Neural cell (in vitro differentiated cells): ENCODE measurements at regions not wholly inside any gene's neighbourhood (a gene's known extent, or its start where the extent isn't known, plus 50 kb on each side); places are given as distances from the start of the nearest gene placed in this dataset.

Experiments used
- CTCF ChIP-seq: fragments of 450-650 bp; IDR thresholded peaks from 2 replicates; pipeline ENCODE4 v1.5.1; 2014; ENCODE audit warnings: antibody characterized with exemption, mild to moderate bottlenecking, moderate library complexity; ENCODE audit not compliant: poor library complexity, severe bottlenecking
- EP300 ChIP-seq: fragments of 450-650 bp; conservative IDR thresholded peaks from 2 replicates; pipeline ENCODE4 v1.6.1; 2014; ENCODE audit warnings: antibody characterized with exemption, mild to moderate bottlenecking, moderate library complexity; ENCODE audit not compliant: poor library complexity, severe bottlenecking
- MXI1 ChIP-seq: fragments of 450-650 bp; conservative IDR thresholded peaks from 2 replicates; pipeline ENCODE4 v1.6.1; 2014; ENCODE audit warnings: antibody characterized with exemption, mild to moderate bottlenecking; ENCODE audit not compliant: poor library complexity, severe bottlenecking
- POLR2AphosphoS5 ChIP-seq: IDR thresholded peaks from 2 replicates; pipeline ENCODE4 v1.6.1; 2012
- RAD21 ChIP-seq: fragments of 450-650 bp; conservative IDR thresholded peaks from 2 replicates; pipeline ENCODE4 v1.6.1; 2014; ENCODE audit warnings: antibody characterized with exemption, mild to moderate bottlenecking, moderate library complexity
- REST ChIP-seq: IDR thresholded peaks from 2 replicates; pipeline ENCODE4 v1.6.1; 2012; ENCODE audit warnings: borderline replicate concordance
- SMC3 ChIP-seq: fragments of 450-650 bp; conservative IDR thresholded peaks from 2 replicates; pipeline ENCODE4 v1.6.1; 2014; ENCODE audit warnings: antibody characterized with exemption, mild to moderate bottlenecking, moderate library complexity; ENCODE audit not compliant: poor library complexity
- TAF1 ChIP-seq: IDR thresholded peaks from 2 replicates; pipeline ENCODE4 v1.6.1; 2012; ENCODE audit warnings: low read depth

DNA sequence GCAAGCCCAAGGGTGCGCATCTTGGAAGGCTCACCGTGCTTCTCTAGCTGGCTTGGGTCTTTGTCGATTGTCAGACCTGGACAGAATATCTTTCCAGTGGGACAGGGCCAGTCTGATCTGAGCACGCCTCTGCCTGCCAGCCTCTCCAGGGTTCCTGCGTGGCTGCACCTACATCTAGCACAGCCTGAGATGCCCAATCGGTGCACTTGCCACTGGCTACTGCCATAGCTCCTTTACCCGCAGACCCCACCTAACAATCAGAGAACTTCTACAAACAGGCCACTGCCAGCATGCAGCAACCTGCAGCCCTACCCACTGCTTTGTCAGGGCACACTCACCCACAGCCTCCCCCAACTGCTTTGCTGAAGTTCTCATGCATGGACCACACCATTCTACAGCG, 56.7 kb upstream of the PHACTR3 start:
- TF ChIP-seq CTCF (no peak), REST (no peak), EP300 (no peak), POLR2AphosphoS5 (no peak), TAF1 (no peak), SMC3 (no peak), RAD21 (no peak), MXI1 (no peak)
